ENCODE measurements at regions not wholly inside any gene's neighbourhood (a gene's known extent, or its start where the extent isn't known, plus 50 kb on each side); places are given as distances from the start of the nearest gene placed in this dataset.

- TF ChIP-seq MYC (IDR thresholded peaks at IDR 0.05; ENCODE audit: low read depth, low read length) = no peak
- no peak for TF ChIP-seq EZH2 (IDR thresholded peaks at IDR 0.05; ENCODE audit: borderline replicate concordance, low read depth, low read length, severe bottlenecking)
- no peak for TF ChIP-seq FOS (IDR thresholded peaks at IDR 0.05; ENCODE audit: borderline replicate concordance, insufficient read depth, low read length)
- TF ChIP-seq JUN (IDR thresholded peaks at IDR 0.05; ENCODE audit: borderline replicate concordance, insufficient read depth, insufficient read length, low read depth) = no peak
- TF ChIP-seq, protein P1, sequence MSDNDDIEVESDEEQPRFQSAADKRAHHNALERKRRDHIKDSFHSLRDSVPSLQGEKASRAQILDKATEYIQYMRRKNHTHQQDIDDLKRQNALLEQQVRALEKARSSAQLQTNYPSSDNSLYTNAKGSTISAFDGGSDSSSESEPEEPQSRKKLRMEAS (IDR thresholded peaks at IDR 0.05; ENCODE audit: insufficient read depth, insufficient read length) = no peak
- no peak for TF ChIP-seq GATA2 (IDR thresholded peaks at IDR 0.05; ENCODE audit: insufficient read depth, insufficient read length, low read depth, low read length)
- no peak for TF ChIP-seq POLR2AphosphoS5 (IDR thresholded peaks at IDR 0.05; ENCODE audit: insufficient read depth, low read depth, low read length)
- TF ChIP-seq, protein P2, sequence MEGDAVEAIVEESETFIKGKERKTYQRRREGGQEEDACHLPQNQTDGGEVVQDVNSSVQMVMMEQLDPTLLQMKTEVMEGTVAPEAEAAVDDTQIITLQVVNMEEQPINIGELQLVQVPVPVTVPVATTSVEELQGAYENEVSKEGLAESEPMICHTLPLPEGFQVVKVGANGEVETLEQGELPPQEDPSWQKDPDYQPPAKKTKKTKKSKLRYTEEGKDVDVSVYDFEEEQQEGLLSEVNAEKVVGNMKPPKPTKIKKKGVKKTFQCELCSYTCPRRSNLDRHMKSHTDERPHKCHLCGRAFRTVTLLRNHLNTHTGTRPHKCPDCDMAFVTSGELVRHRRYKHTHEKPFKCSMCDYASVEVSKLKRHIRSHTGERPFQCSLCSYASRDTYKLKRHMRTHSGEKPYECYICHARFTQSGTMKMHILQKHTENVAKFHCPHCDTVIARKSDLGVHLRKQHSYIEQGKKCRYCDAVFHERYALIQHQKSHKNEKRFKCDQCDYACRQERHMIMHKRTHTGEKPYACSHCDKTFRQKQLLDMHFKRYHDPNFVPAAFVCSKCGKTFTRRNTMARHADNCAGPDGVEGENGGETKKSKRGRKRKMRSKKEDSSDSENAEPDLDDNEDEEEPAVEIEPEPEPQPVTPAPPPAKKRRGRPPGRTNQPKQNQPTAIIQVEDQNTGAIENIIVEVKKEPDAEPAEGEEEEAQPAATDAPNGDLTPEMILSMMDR (IDR thresholded peaks at IDR 0.05; ENCODE audit: extremely low read depth in 1 of 2, insufficient read depth in 1 of 2, low read depth in 1 of 2, low read length in 2 of 2) = no peak
- TF ChIP-seq POLR2A (IDR thresholded peaks at IDR 0.05; ENCODE audit: low read depth, low read length) = no peak
- no TSS peak for BruUV-seq (replicated peaks)
These were observed 132.5 kb upstream of the ARGLU1 start for GRCh38 chr13:106700439-106700838.

More at GRCh38 chr13:106700439-106700838, 132.5 kb upstream of the ARGLU1 start:
- FAIRE-seq (peak; percentile 31), DNase-seq (ENCODE audit: low read depth, low spot score) (peak; percentile 25)
- no peaks in the 10 kb centered on the region for H3K27me3 ChIP-seq (ENCODE audit: control insufficient read depth in 2 of 2, insufficient read depth in 2 of 2, low read length in 2 of 2)
- intact Hi-C loops (cut with micrococcal nuclease) (no loop called here), dilution Hi-C loops (cut with MboI; ENCODE audit: extremely low pct_ligation_motif_present, low sequenced_read_pairs) (no loop called here)
- no peaks in the 10 kb centered on the region for H3K9me1 ChIP-seq (replicated peaks; ENCODE audit: control insufficient read depth, extremely low read depth, insufficient read depth, low read length)
- ChIA-PET POLR2A (no interaction called here), CTCF (no interaction called here)
- H3K79me2 ChIP-seq (ENCODE audit: control insufficient read depth, insufficient read depth, low read length) = no peaks in the 10 kb centered on the region
- no peaks in the 10 kb centered on the region for H4K20me1 ChIP-seq (replicated peaks; ENCODE audit: control insufficient read depth, extremely low read depth, insufficient read depth, low read length)
- no peak overlapping the region for H3K4me2 ChIP-seq (ENCODE audit: insufficient read depth, low read length)
- H3K9me3 ChIP-seq (replicated peaks; ENCODE audit: control insufficient read depth, insufficient read depth, low read length) = no peaks in the 10 kb centered on the region
- H3K27ac ChIP-seq (ENCODE audit: insufficient read depth, low read depth, low read length) = no peak overlapping the region
- no peak overlapping the region for H3K9ac ChIP-seq (replicated peaks; ENCODE audit: extremely low read depth, insufficient read depth, low read length)
- H2AFZ ChIP-seq (ENCODE audit: low read depth, low read length) = no peak overlapping the region
- H3K4me3 ChIP-seq (replicated peaks in 1 of 3; ENCODE audit: insufficient read depth in 1 of 3, low read depth in 1 of 3, low read length in 3 of 3) = no peak overlapping the region
- H3K4me1 ChIP-seq (ENCODE audit: control insufficient read depth, extremely low read depth, insufficient read depth, low read length) = no peaks in the 10 kb centered on the region
- no peaks in the 10 kb centered on the region for H3K36me3 ChIP-seq (ENCODE audit: control insufficient read depth in 2 of 2, extremely low read depth in 1 of 2, insufficient read depth in 2 of 2, low read length in 2 of 2)
